Liver (tissue), 8 donors: ENCODE measurements at regions not wholly inside any gene's neighbourhood (a gene's known extent, or its start where the extent isn't known, plus 50 kb on each side); places are given as distances from the start of the nearest gene placed in this dataset.

Experiments used
- DNase-seq: peaks from one replicate; pipeline ENCODE4 v3.0.0-alpha.2; 2017; ENCODE audit warnings: low spot score
- H3K27ac ChIP-seq, 2 donors: one replicate each; pipeline ENCODE4 v1.7.0; 2013; ENCODE audit warnings: inconsistent platforms in 2 of 2, low read length in 2 of 2, control low read depth in 1 of 2, low read depth in 1 of 2, mild to moderate bottlenecking in 1 of 2
- H3K27me3 ChIP-seq, 4 donors: one replicate each; pipeline versions ENCODE4 v1.6.1 to v1.7.0; 2013; ENCODE audit warnings: low read length in 3 of 4, inconsistent platforms in 1 of 4, mild to moderate bottlenecking in 1 of 4, moderate library complexity in 1 of 4; ENCODE audit not compliant: control insufficient read depth in 4 of 4, insufficient read depth in 4 of 4
- H3K36me3 ChIP-seq, 4 donors: one replicate each; pipeline versions ENCODE4 v1.6.1 to v1.7.0; 2013; ENCODE audit warnings: low read length in 3 of 4, mild to moderate bottlenecking in 3 of 4, low read depth in 1 of 4, moderate library complexity in 1 of 4; ENCODE audit not compliant: control insufficient read depth in 4 of 4, insufficient read depth in 3 of 4
- H3K4me1 ChIP-seq, 4 donors: one replicate each; pipeline versions ENCODE4 v1.6.1 to v1.7.0; 2013; ENCODE audit warnings: low read length in 3 of 4, mild to moderate bottlenecking in 3 of 4, moderate library complexity in 1 of 4; ENCODE audit not compliant: control insufficient read depth in 4 of 4, insufficient read depth in 4 of 4
- H3K4me3 ChIP-seq, 3 donors: one replicate each; pipeline versions ENCODE4 v1.6.1 to v1.7.0; 2013; ENCODE audit warnings: low read length in 3 of 3, control low read depth in 1 of 3, low read depth in 1 of 3, mild to moderate bottlenecking in 1 of 3
- H3K9ac ChIP-seq, 2 donors: one replicate each; pipeline ENCODE4 v1.7.0; 2013; ENCODE audit warnings: low read length in 2 of 2, mild to moderate bottlenecking in 2 of 2, moderate library complexity in 2 of 2, control low read depth in 1 of 2, low read depth in 1 of 2
- H3K9me3 ChIP-seq, 4 donors: one replicate each; pipeline versions ENCODE4 v1.6.1 to v1.7.0; 2013; ENCODE audit warnings: low read length in 3 of 4; ENCODE audit not compliant: control insufficient read depth in 4 of 4
- CTCF ChIP-seq: fragments of 150-350 bp; IDR thresholded peaks from 2 replicates; pipeline ENCODE4 v1.5.1; 2017; ENCODE audit warnings: improper control_type of control experiment, low read depth, low read length; ENCODE audit not compliant: missing input control
- EGR1 ChIP-seq, 2 donors: IDR thresholded peaks; 2 replicates each; pipeline ENCODE4 v1.6.1; 2016 to 2018; ENCODE audit warnings: antibody characterized with exemption in 2 of 2, low read depth in 2 of 2
- FOXA1 ChIP-seq: IDR thresholded peaks from 2 replicates; pipeline ENCODE4 v1.6.1; 2016; ENCODE audit warnings: antibody characterized with exemption
- FOXA2 ChIP-seq: IDR thresholded peaks from 2 replicates; pipeline ENCODE4 v1.6.1; 2016; ENCODE audit warnings: antibody characterized with exemption
- GABPA ChIP-seq, 2 donors: IDR thresholded peaks in 1 of 2; conservative IDR thresholded peaks in 1 of 2; 2 replicates each; pipeline ENCODE4 v1.6.1; 2016; ENCODE audit warnings: antibody characterized with exemption in 2 of 2, mild to moderate bottlenecking in 1 of 2, moderate library complexity in 1 of 2
- HNF4A ChIP-seq, 2 donors: conservative IDR thresholded peaks; 2 replicates each; pipeline ENCODE4 v1.6.1; 2016; ENCODE audit warnings: antibody characterized with exemption in 2 of 2, mild to moderate bottlenecking in 2 of 2
- HNF4G ChIP-seq: IDR thresholded peaks from 2 replicates; pipeline ENCODE4 v1.6.1; 2016; ENCODE audit warnings: antibody characterized with exemption
- JUND ChIP-seq, 2 donors: IDR thresholded peaks; 2 replicates each; pipeline ENCODE4 v1.6.1; 2016; ENCODE audit warnings: antibody characterized with exemption in 2 of 2
- NR2F2 ChIP-seq: IDR thresholded peaks from 2 replicates; pipeline ENCODE4 v1.6.1; 2016; ENCODE audit warnings: antibody characterized with exemption
- RAD21 ChIP-seq, 2 donors: IDR thresholded peaks; 2 replicates each; pipeline ENCODE4 v1.6.1; 2016; ENCODE audit warnings: antibody characterized with exemption in 2 of 2, mild to moderate bottlenecking in 2 of 2
- REST ChIP-seq: IDR thresholded peaks from 2 replicates; pipeline ENCODE4 v1.6.1; 2016; ENCODE audit warnings: antibody characterized with exemption, mild to moderate bottlenecking
- RXRA ChIP-seq, 2 donors: IDR thresholded peaks; 2 replicates each; pipeline ENCODE4 v1.6.1; 2017 to 2018; ENCODE audit warnings: antibody characterized with exemption in 2 of 2, mild to moderate bottlenecking in 1 of 2
- SP1 ChIP-seq: IDR thresholded peaks from 2 replicates; pipeline ENCODE4 v1.6.1; 2018; ENCODE audit warnings: antibody characterized with exemption, mild to moderate bottlenecking
- TAF1 ChIP-seq: conservative IDR thresholded peaks from 2 replicates; pipeline ENCODE4 v1.6.1; 2016; ENCODE audit warnings: antibody characterized with exemption, mild to moderate bottlenecking
- YY1 ChIP-seq: IDR thresholded peaks from 2 replicates; pipeline ENCODE4 v1.6.1; 2016; ENCODE audit warnings: antibody characterized with exemption, mild to moderate bottlenecking
- WGBS: extraction: QIAGEN DNeasy Blood & Tissue Kit; methylation state at CpG from one replicate; pipeline ENCODE4 v1.1.7; 2013; 5-methylcytosine and 5-hydroxymethylcytosine counted together
- TF ChIP-seq, protein P1 (sequence below): IDR thresholded peaks from 2 replicates; pipeline ENCODE4 v1.6.1; 2016; ENCODE audit warnings: antibody characterized with exemption
- TF ChIP-seq, protein P2 (sequence below): IDR thresholded peaks from 2 replicates; pipeline ENCODE4 v1.6.1; 2016; ENCODE audit warnings: antibody characterized with exemption
- TF ChIP-seq, protein P3 (sequence below): IDR thresholded peaks from 2 replicates; pipeline ENCODE4 v1.6.1; 2016; ENCODE audit warnings: antibody characterized with exemption
- donor health status: healthy.
- donor health status: healthy.
- donor health status: healthy.
- donor health status: healthy.
- donor health status: healthy.

- TF ChIP-seq CTCF: no peak
- no peak for TF ChIP-seq HNF4A (conservative IDR thresholded peaks at IDR 0.05)
- TF ChIP-seq YY1: no peak
- no peak for TF ChIP-seq FOXA1
- TF ChIP-seq, protein P1, sequence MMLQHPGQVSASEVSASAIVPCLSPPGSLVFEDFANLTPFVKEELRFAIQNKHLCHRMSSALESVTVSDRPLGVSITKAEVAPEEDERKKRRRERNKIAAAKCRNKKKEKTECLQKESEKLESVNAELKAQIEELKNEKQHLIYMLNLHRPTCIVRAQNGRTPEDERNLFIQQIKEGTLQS: no peak
- TF ChIP-seq NR2F2: no peak
- TF ChIP-seq JUND (IDR thresholded peaks at IDR 0.05): no peak
- TF ChIP-seq RAD21 (IDR thresholded peaks at IDR 0.05): no peak
- TF ChIP-seq EGR1 (IDR thresholded peaks at IDR 0.05; ENCODE audit: low read depth in 2 of 2): no peak
Measured at GRCh38 chr2:65856423-65856822, 424.0 kb upstream of the SPRED2 start (continued).

- Histone ChIP-seq H3K4me1 (no peaks in the 10 kb centered on the region), H3K9me3 (no peaks in the 10 kb centered on the region), H3K4me3 (no peak overlapping the region), H3K36me3 (no peaks in the 10 kb centered on the region), H3K27ac (no peak overlapping the region), H3K9ac (no peak overlapping the region), H3K27me3 (no peaks in the 10 kb centered on the region)
- TF ChIP-seq TAF1 (no peak), FOXA2 (no peak), SP1 (no peak), RAD21 (IDR thresholded peaks at IDR 0.05) (no peak), GABPA (IDR thresholded peaks at IDR 0.05 in 1 of 2, conservative IDR thresholded peaks at IDR 0.05 in 1 of 2) (no peak), HNF4G (no peak), RXRA (IDR thresholded peaks at IDR 0.05) (no peak), NR2F2 (no peak), EGR1 (IDR thresholded peaks at IDR 0.05; ENCODE audit: low read depth in 2 of 2) (no peak), HNF4A (conservative IDR thresholded peaks at IDR 0.05) (no peak)
- TF ChIP-seq, protein P2, sequence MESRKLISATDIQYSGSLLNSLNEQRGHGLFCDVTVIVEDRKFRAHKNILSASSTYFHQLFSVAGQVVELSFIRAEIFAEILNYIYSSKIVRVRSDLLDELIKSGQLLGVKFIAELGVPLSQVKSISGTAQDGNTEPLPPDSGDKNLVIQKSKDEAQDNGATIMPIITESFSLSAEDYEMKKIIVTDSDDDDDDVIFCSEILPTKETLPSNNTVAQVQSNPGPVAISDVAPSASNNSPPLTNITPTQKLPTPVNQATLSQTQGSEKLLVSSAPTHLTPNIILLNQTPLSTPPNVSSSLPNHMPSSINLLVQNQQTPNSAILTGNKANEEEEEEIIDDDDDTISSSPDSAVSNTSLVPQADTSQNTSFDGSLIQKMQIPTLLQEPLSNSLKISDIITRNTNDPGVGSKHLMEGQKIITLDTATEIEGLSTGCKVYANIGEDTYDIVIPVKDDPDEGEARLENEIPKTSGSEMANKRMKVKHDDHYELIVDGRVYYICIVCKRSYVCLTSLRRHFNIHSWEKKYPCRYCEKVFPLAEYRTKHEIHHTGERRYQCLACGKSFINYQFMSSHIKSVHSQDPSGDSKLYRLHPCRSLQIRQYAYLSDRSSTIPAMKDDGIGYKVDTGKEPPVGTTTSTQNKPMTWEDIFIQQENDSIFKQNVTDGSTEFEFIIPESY: no peak
- TF ChIP-seq, protein P1: no peak
- TF ChIP-seq, protein P3, sequence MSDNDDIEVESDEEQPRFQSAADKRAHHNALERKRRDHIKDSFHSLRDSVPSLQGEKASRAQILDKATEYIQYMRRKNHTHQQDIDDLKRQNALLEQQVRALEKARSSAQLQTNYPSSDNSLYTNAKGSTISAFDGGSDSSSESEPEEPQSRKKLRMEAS: no peak
- DNase-seq: no peak
Measured at GRCh38 chr2:65850695-65851094, 418.3 kb upstream of the SPRED2 start.

DNA sequence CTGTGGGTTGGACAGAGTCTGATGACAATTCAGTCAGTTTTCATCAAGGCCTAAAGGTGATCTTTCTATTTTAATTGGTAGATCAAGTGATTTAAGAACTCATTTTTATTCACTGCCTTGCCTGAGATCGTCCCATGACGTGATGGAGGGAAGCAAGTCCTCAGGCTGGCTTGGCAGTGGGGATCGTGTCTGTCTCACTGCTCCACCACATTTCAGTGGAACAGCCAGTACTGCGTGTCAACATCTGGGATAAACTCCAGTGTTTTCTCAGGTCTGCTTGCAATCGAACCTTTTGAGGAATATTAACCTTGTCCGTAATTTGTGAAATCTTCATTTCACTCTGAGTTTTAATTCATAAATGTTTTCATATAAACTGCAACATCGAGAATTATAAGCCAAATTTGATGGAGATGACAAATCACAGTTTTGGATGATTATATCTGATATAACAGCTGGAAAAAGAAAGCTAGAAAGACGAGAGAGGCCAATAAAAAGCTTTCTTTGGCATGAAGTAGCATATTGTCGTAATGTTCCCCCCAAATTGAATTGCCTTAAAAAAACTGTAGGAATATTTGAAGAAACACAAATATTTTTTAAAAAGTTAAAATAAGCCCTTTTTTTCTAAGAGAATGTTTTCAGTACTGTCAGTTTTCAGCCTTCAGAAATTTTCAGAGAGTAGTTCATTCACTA lies 414.7 kb upstream of the SPRED2 start:
- 80% methylated on average over 9 of the region's 9 CpGs for WGBS
- H3K27me3 ChIP-seq: no peaks in the 10 kb centered on the region
- H3K4me1 ChIP-seq: no peaks in the 10 kb centered on the region
- no peak overlapping the region for H3K9ac ChIP-seq
- H3K27ac ChIP-seq: no peak overlapping the region
- DNase-seq: no peak
- no peaks in the 10 kb centered on the region for H3K36me3 ChIP-seq
- no peak overlapping the region for H3K4me3 ChIP-seq
- peaks cover 0 to 3% (median 0%) of the 10 kb centered on the region in 4 donors for H3K9me3 ChIP-seq
- TF ChIP-seq, protein P3: no peak
- TF ChIP-seq FOXA1 (no peak), RAD21 (IDR thresholded peaks at IDR 0.05) (no peak), YY1 (no peak), CTCF (no peak), GABPA (IDR thresholded peaks at IDR 0.05 in 1 of 2, conservative IDR thresholded peaks at IDR 0.05 in 1 of 2) (no peak), REST (no peak)
